ENCODE measurements at regions not wholly inside any gene's neighbourhood (a gene's known extent, or its start where the extent isn't known, plus 50 kb on each side); places are given as distances from the start of the nearest gene placed in this dataset.

GRCh38 chr22:35489239-35489638 is 51.4 kb upstream of the RASD2 start:
- DNase-seq: no peak
- ATAC-seq: no peak
- Mint-ChIP-seq H3K27me3 (ENCODE audit: low read depth) (peaks cover 33% of the 10 kb centered on the region), H3K36me3 (ENCODE audit: insufficient read depth) (no peaks in the 10 kb centered on the region), H3K4me3 (no peak overlapping the region), H3K4me1 (ENCODE audit: low read depth) (no peaks in the 10 kb centered on the region), H3K9me3 (no peaks in the 10 kb centered on the region)
